ENCODE measurements at regions not wholly inside any gene's neighbourhood (a gene's known extent, or its start where the extent isn't known, plus 50 kb on each side); places are given as distances from the start of the nearest gene placed in this dataset.

DNA sequence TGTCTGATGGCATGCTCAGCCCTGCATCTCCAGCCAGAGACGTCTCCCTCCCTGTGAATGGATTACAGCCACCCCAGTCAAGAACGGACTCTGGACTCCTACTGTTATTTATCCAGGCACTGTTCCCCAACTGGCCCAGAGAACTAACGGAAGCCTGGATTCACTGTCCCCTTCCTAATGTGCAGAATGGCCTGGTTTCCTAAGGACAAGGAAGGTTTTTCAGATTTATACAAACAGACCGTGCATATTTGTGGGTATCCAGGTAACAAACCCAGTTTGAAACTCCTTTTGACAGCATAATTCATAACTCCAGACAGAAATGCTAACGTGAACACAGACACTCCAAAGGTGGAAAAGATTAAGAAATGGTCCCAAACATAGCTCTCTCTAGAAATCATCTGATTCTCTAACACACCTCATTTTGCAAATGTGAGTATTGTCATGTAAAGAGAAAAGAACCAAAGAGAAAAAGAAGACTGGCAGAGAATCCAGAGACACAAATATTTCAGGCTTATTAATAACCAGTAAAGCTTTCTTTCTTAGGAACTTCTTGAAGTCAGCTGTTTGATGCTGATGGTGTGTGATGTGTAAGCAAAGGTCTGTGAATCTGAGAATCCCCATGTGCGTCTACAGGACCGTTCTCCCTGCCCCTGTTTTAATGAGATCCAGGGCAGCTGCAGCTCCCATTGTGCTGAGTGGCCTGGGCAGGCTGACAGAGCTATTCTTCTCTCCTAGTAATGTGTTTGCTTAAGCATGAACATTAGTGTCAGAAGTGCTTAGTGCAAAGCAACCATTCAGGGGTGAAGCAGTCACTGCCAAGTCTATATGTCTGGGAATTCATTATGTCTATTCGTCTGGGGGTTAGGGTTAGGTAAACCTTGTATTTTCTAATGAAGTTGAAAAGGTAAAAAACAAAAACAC, 86.8 kb upstream of the HIF1A start:
- Histone ChIP-seq H3K27me3 (ENCODE audit: insufficient read depth, poor library complexity, severe bottlenecking) (no peaks in the 10 kb centered on the region), H3K4me1 (ENCODE audit: insufficient read depth, poor library complexity, severe bottlenecking) (no peaks in the 10 kb centered on the region), H3K9me3 (ENCODE audit: severe bottlenecking) (no peaks in the 10 kb centered on the region), H3K36me3 (ENCODE audit: low read depth) (no peaks in the 10 kb centered on the region), H3K4me3 (ENCODE audit: severe bottlenecking) (no peak overlapping the region), H3K27ac (ENCODE audit: poor library complexity, severe bottlenecking) (no peak overlapping the region)
- DNase-seq (ENCODE audit: low spot score) (no peak), ATAC-seq (ENCODE audit: low read depth) (no peak; the same call in 2 of the 3 replicates)
- TF ChIP-seq, protein P1, sequence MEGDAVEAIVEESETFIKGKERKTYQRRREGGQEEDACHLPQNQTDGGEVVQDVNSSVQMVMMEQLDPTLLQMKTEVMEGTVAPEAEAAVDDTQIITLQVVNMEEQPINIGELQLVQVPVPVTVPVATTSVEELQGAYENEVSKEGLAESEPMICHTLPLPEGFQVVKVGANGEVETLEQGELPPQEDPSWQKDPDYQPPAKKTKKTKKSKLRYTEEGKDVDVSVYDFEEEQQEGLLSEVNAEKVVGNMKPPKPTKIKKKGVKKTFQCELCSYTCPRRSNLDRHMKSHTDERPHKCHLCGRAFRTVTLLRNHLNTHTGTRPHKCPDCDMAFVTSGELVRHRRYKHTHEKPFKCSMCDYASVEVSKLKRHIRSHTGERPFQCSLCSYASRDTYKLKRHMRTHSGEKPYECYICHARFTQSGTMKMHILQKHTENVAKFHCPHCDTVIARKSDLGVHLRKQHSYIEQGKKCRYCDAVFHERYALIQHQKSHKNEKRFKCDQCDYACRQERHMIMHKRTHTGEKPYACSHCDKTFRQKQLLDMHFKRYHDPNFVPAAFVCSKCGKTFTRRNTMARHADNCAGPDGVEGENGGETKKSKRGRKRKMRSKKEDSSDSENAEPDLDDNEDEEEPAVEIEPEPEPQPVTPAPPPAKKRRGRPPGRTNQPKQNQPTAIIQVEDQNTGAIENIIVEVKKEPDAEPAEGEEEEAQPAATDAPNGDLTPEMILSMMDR (IDR thresholded peaks at IDR 0.05; ENCODE audit: poor library complexity, severe bottlenecking), result no peak

DNA sequence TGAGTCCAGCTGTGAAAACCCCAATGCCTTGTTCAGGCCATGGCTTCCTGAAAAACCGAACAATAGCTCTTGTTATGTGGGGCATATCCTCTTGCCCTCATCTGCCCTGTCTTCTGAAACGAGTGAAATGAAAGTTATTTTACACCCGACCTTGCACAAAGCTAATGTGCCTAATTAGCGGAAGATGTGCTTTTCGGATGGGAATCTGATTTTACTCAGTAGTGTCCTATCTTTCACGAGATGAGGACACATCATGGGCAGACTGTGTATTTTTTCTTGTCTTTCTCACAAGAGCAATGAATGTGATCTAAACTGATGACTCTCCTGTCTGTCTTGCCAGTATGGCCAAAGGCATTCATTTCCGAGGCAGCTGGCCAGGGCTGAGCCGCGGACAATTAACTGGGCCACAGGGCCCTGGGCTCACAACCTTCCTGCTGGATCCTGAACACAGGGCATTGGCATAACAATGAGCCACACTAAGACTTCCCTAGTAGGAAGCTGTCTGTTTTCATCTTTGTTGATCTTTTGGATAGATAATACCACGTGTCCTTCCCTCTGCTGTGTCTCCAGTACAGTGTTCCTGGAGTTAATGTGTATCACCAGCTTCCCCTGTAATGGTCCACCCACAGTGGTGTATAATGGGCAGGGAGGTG, 86.0 kb upstream of the HIF1A start:
- no peaks in the 10 kb centered on the region for H3K27me3 ChIP-seq (ENCODE audit: insufficient read depth, poor library complexity, severe bottlenecking)
- ATAC-seq (ENCODE audit: low read depth), result no peak; the same call in 2 of the 3 replicates
- H3K9me3 ChIP-seq (ENCODE audit: severe bottlenecking), result no peaks in the 10 kb centered on the region
- H3K36me3 ChIP-seq (ENCODE audit: low read depth), result no peaks in the 10 kb centered on the region
- H3K27ac ChIP-seq (ENCODE audit: poor library complexity, severe bottlenecking), result no peak overlapping the region
- H3K4me3 ChIP-seq (ENCODE audit: severe bottlenecking), result no peak overlapping the region
- H3K4me1 ChIP-seq (ENCODE audit: insufficient read depth, poor library complexity, severe bottlenecking), result no peaks in the 10 kb centered on the region
- TF ChIP-seq, protein P1 (IDR thresholded peaks at IDR 0.05; ENCODE audit: poor library complexity, severe bottlenecking), result no peak
- no peak for DNase-seq (ENCODE audit: low spot score)

DNA sequence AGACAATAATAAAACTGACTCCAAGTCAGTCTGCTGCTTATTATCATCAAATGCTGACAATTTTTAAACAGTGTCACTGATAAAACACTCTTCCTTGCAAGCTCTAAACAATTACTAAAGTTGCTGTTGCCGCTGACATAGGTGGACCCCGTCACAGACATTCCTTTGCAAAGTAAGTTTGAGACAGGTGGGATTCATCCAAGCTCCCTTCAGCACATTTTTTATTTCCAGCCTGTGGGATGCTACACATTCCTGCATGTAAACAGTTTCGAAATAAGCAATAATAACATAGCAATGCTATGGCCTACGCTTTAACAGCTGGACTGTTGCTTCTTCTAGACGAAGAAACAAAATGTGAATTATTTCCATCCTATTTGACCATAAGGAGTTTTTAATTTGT, 85.4 kb upstream of the HIF1A start:
- H3K27ac ChIP-seq (ENCODE audit: poor library complexity, severe bottlenecking), result no peak overlapping the region
- H3K27me3 ChIP-seq (ENCODE audit: insufficient read depth, poor library complexity, severe bottlenecking), result no peaks in the 10 kb centered on the region
- H3K4me3 ChIP-seq (ENCODE audit: severe bottlenecking), result no peak overlapping the region
- TF ChIP-seq, protein P1 (IDR thresholded peaks at IDR 0.05; ENCODE audit: poor library complexity, severe bottlenecking), result no peak
- DNase-seq (ENCODE audit: low spot score) (no peak), ATAC-seq (ENCODE audit: low read depth) (0 out of 3 replicates have a peak, but pooled peaks have one; percentile 12)
- H3K9me3 ChIP-seq (ENCODE audit: severe bottlenecking), result no peaks in the 10 kb centered on the region
- no peaks in the 10 kb centered on the region for H3K4me1 ChIP-seq (ENCODE audit: insufficient read depth, poor library complexity, severe bottlenecking)
- H3K36me3 ChIP-seq (ENCODE audit: low read depth), result no peaks in the 10 kb centered on the region

DNA sequence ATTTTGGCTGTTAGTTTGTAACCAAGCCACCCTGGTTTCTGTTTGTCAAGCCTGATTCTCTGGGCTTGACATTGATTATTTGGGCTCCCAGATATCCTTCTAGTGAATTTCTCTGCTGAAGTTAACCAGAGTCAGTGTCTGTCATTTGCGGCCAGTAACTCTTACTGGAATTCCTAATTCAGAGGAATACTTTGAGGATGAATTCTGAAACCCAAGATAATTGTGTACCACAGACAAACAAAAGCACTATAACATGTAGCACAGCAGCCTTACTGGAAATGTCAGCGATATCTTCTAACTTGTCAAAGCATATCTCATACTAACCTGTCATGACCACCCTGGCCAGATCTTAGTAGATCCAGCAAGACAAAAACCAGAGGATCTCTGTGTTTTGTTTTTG, 84.4 kb upstream of the HIF1A start:
- ATAC-seq (ENCODE audit: low read depth) (no peak), DNase-seq (ENCODE audit: low spot score) (no peak)
- Histone ChIP-seq H3K4me1 (ENCODE audit: insufficient read depth, poor library complexity, severe bottlenecking) (no peaks in the 10 kb centered on the region), H3K27ac (ENCODE audit: poor library complexity, severe bottlenecking) (no peak overlapping the region), H3K4me3 (ENCODE audit: severe bottlenecking) (no peak overlapping the region), H3K27me3 (ENCODE audit: insufficient read depth, poor library complexity, severe bottlenecking) (no peaks in the 10 kb centered on the region), H3K9me3 (ENCODE audit: severe bottlenecking) (no peaks in the 10 kb centered on the region), H3K36me3 (ENCODE audit: low read depth) (no peaks in the 10 kb centered on the region)
- TF ChIP-seq, protein P1 (IDR thresholded peaks at IDR 0.05; ENCODE audit: poor library complexity, severe bottlenecking), result no peak

Measured in RWPE2 (cell line).